Kidney (tissue), 13 donors: ENCODE measurements at regions not wholly inside any gene's neighbourhood (a gene's known extent, or its start where the extent isn't known, plus 50 kb on each side); places are given as distances from the start of the nearest gene placed in this dataset.

Source experiments
- DNase-seq, 5 donors: peaks; one replicate each; pipeline ENCODE4 v3.0.0-alpha.2; 2013 to 2020
- FAIRE-seq: peaks from 2 replicates; lab custom pipeline; 2012; peaks lifted over from hg19 to GRCh38; lab: Jason Lieb, UNC
- H3K27ac ChIP-seq, 2 donors: one replicate each; pipeline ENCODE4 v1.7.0; 2013; ENCODE audit warnings: low read depth in 2 of 2, low read length in 2 of 2, inconsistent platforms in 1 of 2
- H3K27me3 ChIP-seq: one replicate; pipeline ENCODE4 v1.7.1; 2013; ENCODE audit warnings: low read length, inconsistent platforms; ENCODE audit not compliant: control insufficient read depth, insufficient read depth
- H3K36me3 ChIP-seq, 3 donors: one replicate each; pipeline versions ENCODE4 v1.7.0 to v1.7.1; 2013; ENCODE audit warnings: low read length in 3 of 3, control low read depth in 1 of 3, inconsistent platforms in 1 of 3; ENCODE audit not compliant: insufficient read depth in 3 of 3, control insufficient read depth in 2 of 3
- H3K4me1 ChIP-seq, 3 donors: one replicate each; pipeline versions ENCODE4 v1.7.0 to v1.7.1; 2013; ENCODE audit warnings: low read length in 3 of 3, inconsistent platforms in 1 of 3, low read depth in 1 of 3; ENCODE audit not compliant: control insufficient read depth in 2 of 3, insufficient read depth in 2 of 3
- H3K4me3 ChIP-seq, 3 donors: one replicate each; pipeline versions ENCODE4 v1.7.0 to v1.8.1; 2013; ENCODE audit warnings: low read length in 3 of 3, control low read depth in 1 of 3, inconsistent platforms in 1 of 3
- H3K9ac ChIP-seq, 3 donors: one replicate each; pipeline versions ENCODE4 v1.7.0 to v1.7.1; 2013; ENCODE audit warnings: low read length in 3 of 3, control low read depth in 1 of 3, inconsistent platforms in 1 of 3
- H3K9me3 ChIP-seq, 3 donors: one replicate each; pipeline versions ENCODE4 v1.7.0 to v1.7.1; 2013; ENCODE audit warnings: low read length in 3 of 3, control low read depth in 1 of 3, inconsistent platforms in 1 of 3; ENCODE audit not compliant: control insufficient read depth in 2 of 3, insufficient read depth in 1 of 3
- CTCF ChIP-seq: IDR thresholded peaks from 3 replicates; pipeline ENCODE4 v1.5.1; 2012; ENCODE audit warnings: mild to moderate bottlenecking, moderate library complexity, borderline replicate concordance; ENCODE audit not compliant: insufficient read depth; ENCODE audit errors: extremely low read depth
- intact Hi-C: fragments of 100-400 bp; cut with DNase I; formaldehyde crosslinking; loops from one replicate; pipeline ENCODE4 v1.11.1; 2022
- donor health status: control.
- donor health status: control.
- donor health status: control.
- donor health status: control.
- donor health status: control.
- donor health status: DM: yes; HTN: yes; CAD: no.
- donor health status: Normal renal cell carcinoma (clear cell type).

GRCh38 chr12:47376927-47377326 is 297.2 kb upstream of the AMIGO2 start:
- intact Hi-C loops, result no loop called here
- no peak overlapping the region for H3K4me3 ChIP-seq
- no peaks in the 10 kb centered on the region for H3K36me3 ChIP-seq
- H3K27ac ChIP-seq, result no peak overlapping the region
- H3K4me1 ChIP-seq, result no peaks in the 10 kb centered on the region
- no peak for FAIRE-seq
- no peaks in the 10 kb centered on the region for H3K27me3 ChIP-seq
- no peaks in the 10 kb centered on the region for H3K9me3 ChIP-seq
- no peak for TF ChIP-seq CTCF
- no peak for DNase-seq
- H3K9ac ChIP-seq, result no peak overlapping the region

GRCh38 chr12:47373554-47374150 is 293.9 kb upstream of the AMIGO2 start:
- Histone ChIP-seq H3K4me3 (no peak overlapping the region), H3K36me3 (no peaks in the 10 kb centered on the region), H3K27ac (no peak overlapping the region), H3K9me3 (no peaks in the 10 kb centered on the region), H3K27me3 (no peaks in the 10 kb centered on the region), H3K9ac (no peak overlapping the region), H3K4me1 (no peaks in the 10 kb centered on the region)
- no peak for TF ChIP-seq CTCF
- intact Hi-C loops, result no loop called here
- DNase-seq (no peak), FAIRE-seq (no peak)

GRCh38 chr12:47370421-47370820 is 290.7 kb upstream of the AMIGO2 start:
- Histone ChIP-seq H3K36me3 (no peaks in the 10 kb centered on the region), H3K4me3 (no peak overlapping the region), H3K4me1 (no peaks in the 10 kb centered on the region), H3K27ac (no peak overlapping the region), H3K27me3 (no peaks in the 10 kb centered on the region), H3K9ac (no peak overlapping the region), H3K9me3 (peaks cover 0 to 2% (median 0%) of the 10 kb centered on the region in 3 donors)
- intact Hi-C loops, result no loop called here
- DNase-seq (no peak), FAIRE-seq (no peak)
- no peak for TF ChIP-seq CTCF

- peaks cover 0 to 2% (median 0%) of the 10 kb centered on the region in 3 donors for H3K9me3 ChIP-seq
- H3K36me3 ChIP-seq, result no peaks in the 10 kb centered on the region
- DNase-seq, result no peak
- no peak overlapping the region for H3K27ac ChIP-seq
- FAIRE-seq, result no peak
- no peaks in the 10 kb centered on the region for H3K27me3 ChIP-seq
- H3K4me1 ChIP-seq, result no peaks in the 10 kb centered on the region
- no peak for TF ChIP-seq CTCF
- H3K9ac ChIP-seq, result no peak overlapping the region
- H3K4me3 ChIP-seq, result no peak overlapping the region
- intact Hi-C loops, result no loop called here
Measured at GRCh38 chr12:47369085-47369484, 289.3 kb upstream of the AMIGO2 start.
